ENCODE measurements at regions not wholly inside any gene's neighbourhood (a gene's known extent, or its start where the extent isn't known, plus 50 kb on each side); places are given as distances from the start of the nearest gene placed in this dataset.
"Not testable (repeated sequence)": the region's sequence is repeated elsewhere in the genome, so short reads cannot be mapped to it uniquely, and the experiment has no call there.

GRCh38 chrX:121179972-121180371, 132.6 kb downstream of the GLUD2 start:
- ChIA-PET CTCF (no interaction called here), POLR2A (no interaction called here)
- no peak for TF ChIP-seq CTCF (IDR thresholded peaks at IDR 0.05; ENCODE audit: insufficient read depth in 1 of 2, low read depth in 1 of 2, low read length in 1 of 2, severe bottlenecking in 1 of 2, unreplicated experiment in 1 of 2)
- no peaks in the 10 kb centered on the region for H3K27me3 ChIP-seq (replicated peaks; ENCODE audit: control insufficient read depth, insufficient read depth, low read length)
- Mint-ChIP-seq H3K27me3 (ENCODE audit: insufficient read depth, unreplicated experiment) (no peaks in the 10 kb centered on the region), H3K4me3 (ENCODE audit: unreplicated experiment) (no peak overlapping the region), H3K9me3 (ENCODE audit: unreplicated experiment) (peaks cover 10% of the 10 kb centered on the region), H3K36me3 (ENCODE audit: insufficient read depth, unreplicated experiment) (no peaks in the 10 kb centered on the region), H3K27ac (ENCODE audit: unreplicated experiment) (no peak overlapping the region), H3K4me1 (ENCODE audit: low read depth, unreplicated experiment) (no peaks in the 10 kb centered on the region)
- no peaks in the 10 kb centered on the region for H3K9me3 ChIP-seq
- no peaks in the 10 kb centered on the region for H3K36me3 ChIP-seq (ENCODE audit: control insufficient read depth, insufficient read depth, low read length)
- BruUV-seq (replicated peaks) = no TSS peak
- no peaks in the 10 kb centered on the region for H3K4me1 ChIP-seq
- no peak overlapping the region for H3K4me3 ChIP-seq (ENCODE audit: low read depth, low read length)
- intact Hi-C loops (cut with micrococcal nuclease; ENCODE audit: unreplicated experiment) = no loop called here
- no peak for DNase-seq

DNA sequence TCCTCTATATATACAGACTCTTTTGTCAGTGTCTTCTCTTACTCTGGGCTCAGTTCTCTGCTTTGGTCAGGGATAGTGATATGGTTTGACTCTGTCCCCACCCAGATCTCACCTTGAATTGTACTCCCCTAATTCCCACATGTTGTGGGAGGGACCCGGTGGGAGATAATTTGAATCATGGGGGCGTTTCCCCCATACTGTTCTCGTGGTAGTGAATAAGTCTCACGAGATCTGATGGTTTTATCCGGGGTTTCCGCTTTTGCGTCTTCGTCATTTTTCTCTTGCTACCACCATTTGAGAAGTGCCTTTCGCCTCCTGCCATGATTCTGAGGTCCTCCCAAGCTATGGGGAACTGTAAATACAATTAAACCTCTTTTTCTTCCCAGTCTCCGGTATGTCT, 144.4 kb downstream of the GLUD2 start:
- Mint-ChIP-seq H3K4me3 (ENCODE audit: unreplicated experiment) (no peak overlapping the region), H3K27ac (ENCODE audit: unreplicated experiment) (no peak overlapping the region), H3K36me3 (ENCODE audit: insufficient read depth, unreplicated experiment) (no peaks in the 10 kb centered on the region), H3K27me3 (ENCODE audit: insufficient read depth, unreplicated experiment) (no peaks in the 10 kb centered on the region), H3K9me3 (ENCODE audit: unreplicated experiment) (no peaks in the 10 kb centered on the region), H3K4me1 (ENCODE audit: low read depth, unreplicated experiment) (no peaks in the 10 kb centered on the region)
- intact Hi-C loops (cut with micrococcal nuclease; ENCODE audit: unreplicated experiment) = no loop called here
- ChIA-PET CTCF (no interaction called here), POLR2A (no interaction called here)
- Histone ChIP-seq H3K9me3 (no peaks in the 10 kb centered on the region), H3K4me3 (ENCODE audit: low read depth, low read length) (no peak overlapping the region), H3K36me3 (ENCODE audit: control insufficient read depth, insufficient read depth, low read length) (no peaks in the 10 kb centered on the region), H3K4me1 (no peaks in the 10 kb centered on the region), H3K27me3 (replicated peaks; ENCODE audit: control insufficient read depth, insufficient read depth, low read length) (no peaks in the 10 kb centered on the region)
- no peak for TF ChIP-seq CTCF (IDR thresholded peaks at IDR 0.05; ENCODE audit: insufficient read depth in 1 of 2, low read depth in 1 of 2, low read length in 1 of 2, severe bottlenecking in 1 of 2, unreplicated experiment in 1 of 2)
- no TSS peak for BruUV-seq (replicated peaks)
- DNase-seq = no peak

GRCh38 chrX:121195719-121196118, 148.3 kb downstream of the GLUD2 start:
- Mint-ChIP-seq H3K27ac (ENCODE audit: unreplicated experiment) (no peak overlapping the region), H3K4me3 (ENCODE audit: unreplicated experiment) (no peak overlapping the region), H3K27me3 (ENCODE audit: insufficient read depth, unreplicated experiment) (no peaks in the 10 kb centered on the region), H3K4me1 (ENCODE audit: low read depth, unreplicated experiment) (no peaks in the 10 kb centered on the region), H3K9me3 (ENCODE audit: unreplicated experiment) (no peaks in the 10 kb centered on the region), H3K36me3 (ENCODE audit: insufficient read depth, unreplicated experiment) (no peaks in the 10 kb centered on the region)
- ChIA-PET POLR2A (no interaction called here), CTCF (no interaction called here)
- intact Hi-C loops (cut with micrococcal nuclease; ENCODE audit: unreplicated experiment) = no loop called here
- TF ChIP-seq CTCF (IDR thresholded peaks at IDR 0.05; ENCODE audit: insufficient read depth in 1 of 2, low read depth in 1 of 2, low read length in 1 of 2, severe bottlenecking in 1 of 2, unreplicated experiment in 1 of 2) = no peak
- no TSS peak for BruUV-seq (replicated peaks)
- Histone ChIP-seq H3K36me3 (ENCODE audit: control insufficient read depth, insufficient read depth, low read length) (no peaks in the 10 kb centered on the region), H3K4me1 (no peaks in the 10 kb centered on the region), H3K27me3 (replicated peaks; ENCODE audit: control insufficient read depth, insufficient read depth, low read length) (no peaks in the 10 kb centered on the region), H3K4me3 (ENCODE audit: low read depth, low read length) (no peak overlapping the region), H3K9me3 (no peaks in the 10 kb centered on the region)
- no peak for DNase-seq

DNA sequence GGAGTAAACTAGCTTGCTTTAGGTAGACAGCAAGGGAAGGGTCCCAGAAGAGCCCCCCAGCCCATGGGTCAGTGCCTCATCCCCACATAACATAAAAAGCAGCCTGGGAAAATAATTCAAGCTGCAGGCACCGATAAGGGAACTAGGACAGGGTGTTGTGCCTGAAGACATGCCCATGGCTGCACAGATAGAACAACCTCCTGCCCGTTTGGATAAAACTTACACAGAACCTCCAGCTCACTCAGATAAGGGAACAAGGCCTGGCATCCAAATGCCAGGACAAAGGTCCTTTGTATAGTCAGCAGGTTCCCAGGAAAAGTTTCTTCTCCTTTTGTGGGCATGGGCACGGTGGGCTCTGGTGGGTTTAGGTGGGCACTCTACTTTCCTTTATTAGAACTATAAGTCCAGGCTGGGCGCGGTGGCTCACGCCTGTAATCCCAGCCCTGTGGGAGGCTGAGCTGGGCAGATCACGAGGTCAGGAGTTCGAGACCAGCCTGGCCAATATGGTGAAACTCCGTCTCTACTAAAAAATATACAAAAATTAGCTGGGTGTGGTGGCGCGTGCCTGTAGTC, 149.5 kb downstream of the GLUD2 start:
- intact Hi-C loops (cut with micrococcal nuclease; ENCODE audit: unreplicated experiment); H3K4me3 Mint-ChIP-seq (ENCODE audit: unreplicated experiment); CTCF ChIA-PET; DNase-seq; H3K9me3 Mint-ChIP-seq (ENCODE audit: unreplicated experiment); H3K36me3 ChIP-seq (ENCODE audit: control insufficient read depth, insufficient read depth, low read length); BruUV-seq (replicated peaks); H3K9me3 ChIP-seq; H3K27ac Mint-ChIP-seq (ENCODE audit: unreplicated experiment); H3K36me3 Mint-ChIP-seq (ENCODE audit: insufficient read depth, unreplicated experiment); H3K27me3 Mint-ChIP-seq (ENCODE audit: insufficient read depth, unreplicated experiment); H3K4me1 ChIP-seq; H3K27me3 ChIP-seq (replicated peaks; ENCODE audit: control insufficient read depth, insufficient read depth, low read length); H3K4me1 Mint-ChIP-seq (ENCODE audit: low read depth, unreplicated experiment); POLR2A ChIA-PET; H3K4me3 ChIP-seq (ENCODE audit: low read depth, low read length): not testable (repeated sequence)

All from Caco-2 (cell line).